Testis (tissue), 2 donors: ENCODE measurements at regions not wholly inside any gene's neighbourhood (a gene's known extent, or its start where the extent isn't known, plus 50 kb on each side); places are given as distances from the start of the nearest gene placed in this dataset.
"Not testable (repeated sequence)": the region's sequence is repeated elsewhere in the genome, so short reads cannot be mapped to it uniquely, and the experiment has no call there.

ENCODE experiments used
- CTCF ChIP-seq, 3 experiments: fragments of 450-650 bp in 2 of 3; fragments of 200-600 bp in 1 of 3; sonication (generic) in 1 of 3; IDR thresholded peaks; one replicate each; pipeline ENCODE4 v1.5.1; 2016 to 2019; ENCODE audit warnings: antibody characterized with exemption in 3 of 3, mild to moderate bottlenecking in 2 of 3, moderate library complexity in 1 of 3
- POLR2A ChIP-seq: fragments of 450-650 bp; IDR thresholded peaks from one replicate; pipeline ENCODE4 v1.6.1; 2017; ENCODE audit warnings: antibody characterized with exemption, mild to moderate bottlenecking, moderate library complexity

DNA sequence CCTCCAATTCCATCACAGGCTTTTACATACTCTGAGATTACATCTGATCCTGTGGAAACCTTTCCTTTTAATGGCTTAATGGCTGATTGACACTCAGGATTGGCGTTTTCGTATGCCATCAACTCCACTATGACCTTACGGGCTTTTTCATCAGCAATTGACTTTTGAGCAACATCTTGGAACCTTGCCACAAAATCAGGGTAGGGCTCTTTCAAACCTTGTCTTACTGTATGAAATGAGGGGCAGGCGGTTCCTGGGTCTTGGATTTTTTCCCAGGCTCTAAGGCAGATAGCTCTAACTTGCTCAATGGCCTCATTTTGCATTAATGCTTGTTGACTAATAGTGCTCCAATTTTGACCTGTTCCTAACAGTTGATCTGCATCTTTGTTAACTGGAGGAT is 250.9 kb upstream of the PRKCQ start:
- not testable (repeated sequence) for TF ChIP-seq CTCF (IDR thresholded peaks at IDR 0.05); POLR2A
